HepG2 (cell line): ENCODE measurements at regions not wholly inside any gene's neighbourhood (a gene's known extent, or its start where the extent isn't known, plus 50 kb on each side); places are given as distances from the start of the nearest gene placed in this dataset.

ENCODE experiments used
- ATAC-seq: fragments of 200-7000 bp; cut with Tn5 transposase; 3 replicates; pipeline ENCODE4 v1.9.1; 2020; ENCODE audit warnings: mild to moderate bottlenecking, moderate library complexity
- BruUV-seq: library from RNA; stranded (reverse); fragments of 400-500 nt; replicated peaks from 2 replicates; lab custom pipeline; 2021; lab: Mats Ljungman, UMichigan
- CTCF ChIA-PET: fragments of 300-600 bp; formaldehyde crosslinking; extraction: SDS; loops from one replicate; lab custom pipeline; 2021; ENCODE audit warnings: low total read pairs, inconsistent platforms, low intra/inter-chr PET ratio; lab: Yijun Ruan, JAX
- POLR2A ChIA-PET: fragments of 350-600 bp; sonication (Branson Sonifier 250); formaldehyde crosslinking; loops from one replicate; lab custom pipeline; 2020; ENCODE audit warnings: antibody characterized with exemption, inconsistent platforms; lab: Yijun Ruan, JAX
- DNase-seq: peaks from one replicate; pipeline ENCODE4 v3.0.0-alpha.2; 2015; ENCODE audit warnings: low spot score
- FAIRE-seq: peaks from 3 replicates; lab custom pipeline; 2011; peaks lifted over from hg19 to GRCh38; lab: Jason Lieb, UNC
- H2AFZ ChIP-seq: one replicate; pipeline ENCODE4 v1.6.1; 2011; ENCODE audit warnings: low read length, inconsistent platforms
- H3K27ac ChIP-seq: fragments of 300-600 bp; 3 replicates; pipeline ENCODE4 v1.8.0; 2011; ENCODE audit warnings: mixed run types, mild to moderate bottlenecking, mixed read lengths, low read length, inconsistent platforms; ENCODE audit not compliant: insufficient read depth; ENCODE audit errors: extremely low read length
- H3K27me3 ChIP-seq, 2 experiments: fragments of 200-600 bp in 1 of 2; 2 replicates in 1 of 2; 3 replicates in 1 of 2; pipeline versions ENCODE4 v1.6.0 to v1.8.0; 2011; ENCODE audit warnings: low read length in 2 of 2, mild to moderate bottlenecking in 2 of 2, moderate library complexity in 2 of 2, inconsistent platforms in 1 of 2; ENCODE audit not compliant: insufficient read depth in 2 of 2, control insufficient read depth in 1 of 2
- H3K36me3 ChIP-seq, 2 experiments: fragments of 200-600 bp in 1 of 2; replicated peaks in 1 of 2; 2 replicates in 1 of 2; 3 replicates in 1 of 2; pipeline versions ENCODE4 v1.5.1 to v1.8.0; 2011; ENCODE audit warnings: low read length in 2 of 2, inconsistent platforms in 1 of 2; ENCODE audit not compliant: insufficient read depth in 2 of 2, control insufficient read depth in 1 of 2
- H3K4me1 ChIP-seq: 2 replicates; pipeline ENCODE4 v1.5.1; 2012; ENCODE audit warnings: low read length, inconsistent platforms; ENCODE audit not compliant: insufficient read depth
- H3K4me2 ChIP-seq: 2 replicates; pipeline ENCODE4 v1.6.0; 2011; ENCODE audit warnings: low read depth, low read length, inconsistent platforms
- H3K4me3 ChIP-seq, 3 experiments: fragments of 200-600 bp in 1 of 3; sonication (generic), shearing (Covaris generic) in 1 of 3; replicated peaks in 1 of 3; 2 replicates each; pipeline ENCODE4 v1.5.1; 2011 to 2016; ENCODE audit warnings: low read length in 3 of 3, inconsistent platforms in 2 of 3, low read depth in 2 of 3, mild to moderate bottlenecking in 2 of 3, control low read depth in 1 of 3, mixed read lengths in 1 of 3; ENCODE audit not compliant: insufficient read depth in 1 of 3
- H3K79me2 ChIP-seq: one replicate; pipeline ENCODE4 v1.6.1; 2011; ENCODE audit warnings: low read length, inconsistent platforms; ENCODE audit not compliant: insufficient read depth
- H3K9ac ChIP-seq: 2 replicates; pipeline ENCODE4 v1.6.0; 2011; ENCODE audit warnings: mild to moderate bottlenecking, low read depth, low read length, inconsistent platforms; ENCODE audit not compliant: insufficient read depth
- H3K9me3 ChIP-seq: 2 replicates; pipeline ENCODE4 v1.5.1; 2012; ENCODE audit warnings: mild to moderate bottlenecking, low read length
- H4K20me1 ChIP-seq: 2 replicates; pipeline ENCODE4 v1.6.0; 2011; ENCODE audit warnings: inconsistent platforms, mild to moderate bottlenecking, low read length, moderate library complexity; ENCODE audit not compliant: insufficient read depth
- ATAD3A ChIP-seq: sonication (generic); formaldehyde crosslinking; IDR thresholded peaks from 2 replicates; pipeline ENCODE4 v1.4.0; 2020; ENCODE audit warnings: missing genetic modification reagents
- CBX5 ChIP-seq: sonication (generic); formaldehyde crosslinking; IDR thresholded peaks from 2 replicates; pipeline ENCODE4 v1.4.0; 2020; ENCODE audit warnings: missing genetic modification reagents, borderline replicate concordance
- PHF21A ChIP-seq: sonication (generic); formaldehyde crosslinking; IDR thresholded peaks from 2 replicates; pipeline ENCODE4 v1.5.0; 2020; ENCODE audit warnings: mild to moderate bottlenecking, missing genetic modification reagents
- PITX1 ChIP-seq: sonication (generic); formaldehyde crosslinking; IDR thresholded peaks from 2 replicates; pipeline ENCODE4 v1.5.1; 2020; ENCODE audit warnings: mild to moderate bottlenecking, missing genetic modification reagents
- POLR2AphosphoS2 ChIP-seq: IDR thresholded peaks from 2 replicates; pipeline ENCODE4 v1.6.1; 2011; ENCODE audit warnings: low read depth, low read length, improper control_type of control experiment
- RBAK ChIP-seq: sonication (generic); formaldehyde crosslinking; IDR thresholded peaks from 2 replicates; pipeline ENCODE4 v1.5.1; 2020; ENCODE audit warnings: mild to moderate bottlenecking, missing genetic modification reagents
- SOX5 ChIP-seq: IDR thresholded peaks from 2 replicates; pipeline ENCODE4 v1.6.1; 2016; ENCODE audit warnings: borderline replicate concordance
- SRSF4 ChIP-seq: fragments of 200-400 bp; formaldehyde crosslinking; IDR thresholded peaks from one replicate; pipeline ENCODE4 v1.6.1; 2018; ENCODE audit warnings: mild to moderate bottlenecking, low read depth, low read length, moderate library complexity; ENCODE audit not compliant: poor library complexity, severe bottlenecking
- ZBTB7A ChIP-seq: sonication (generic); formaldehyde crosslinking; IDR thresholded peaks from 2 replicates; pipeline ENCODE4 v1.8.0; 2022; ENCODE audit warnings: mild to moderate bottlenecking, missing genetic modification reagents
- ZNF20 ChIP-seq: sonication (generic); formaldehyde crosslinking; IDR thresholded peaks from 2 replicates; pipeline ENCODE4 v1.4.0; 2020; ENCODE audit warnings: mild to moderate bottlenecking, moderate library complexity, missing genetic modification reagents
- ZNF260 ChIP-seq: sonication (generic); formaldehyde crosslinking; IDR thresholded peaks from 2 replicates; pipeline ENCODE4 v1.4.0; 2020; ENCODE audit warnings: missing genetic modification reagents, low read depth, mild to moderate bottlenecking, borderline replicate concordance
- ZNF441 ChIP-seq: sonication (generic); formaldehyde crosslinking; IDR thresholded peaks from 2 replicates; pipeline ENCODE4 v1.7.0; 2021; ENCODE audit warnings: missing genetic modification reagents, borderline replicate concordance
- ZNF570 ChIP-seq: sonication (generic); formaldehyde crosslinking; IDR thresholded peaks from 2 replicates; pipeline ENCODE4 v1.4.0; 2020; ENCODE audit warnings: mild to moderate bottlenecking, missing genetic modification reagents, borderline replicate concordance
- ZNF652 ChIP-seq: IDR thresholded peaks from 2 replicates; pipeline ENCODE4 v1.6.1; 2016; ENCODE audit warnings: low read depth, borderline replicate concordance
- ZNF790 ChIP-seq: sonication (generic); formaldehyde crosslinking; IDR thresholded peaks from 2 replicates; pipeline ENCODE4 v1.8.0; 2022; ENCODE audit warnings: missing genetic modification reagents, mild to moderate bottlenecking, borderline replicate concordance
- WGBS: methylation state at CpG from one replicate; pipeline ENCODE4 v1.1.6; 2017; ENCODE audit warnings: low lambda C conversion rate; 5-methylcytosine and 5-hydroxymethylcytosine counted together
- in situ Hi-C: cut with HindIII; loops from 2 replicates; pipeline ENCODE4 v1.10.0; 2017; ENCODE audit warnings: low pct_unique_long_range_greater_than_20kb; ENCODE audit not compliant: extremely low pct_ligation_motif_present
- intact Hi-C: fragments of 100-400 bp; cut with micrococcal nuclease; formaldehyde crosslinking; loops from one replicate; pipeline ENCODE4 v1.10.0; 2022; ENCODE audit not compliant: unreplicated experiment
- TF ChIP-seq, protein P1 (sequence below): sonication (generic); formaldehyde crosslinking; IDR thresholded peaks from 2 replicates; pipeline ENCODE4 v1.8.0; 2022; ENCODE audit warnings: mild to moderate bottlenecking, missing genetic modification reagents, borderline replicate concordance

DNA sequence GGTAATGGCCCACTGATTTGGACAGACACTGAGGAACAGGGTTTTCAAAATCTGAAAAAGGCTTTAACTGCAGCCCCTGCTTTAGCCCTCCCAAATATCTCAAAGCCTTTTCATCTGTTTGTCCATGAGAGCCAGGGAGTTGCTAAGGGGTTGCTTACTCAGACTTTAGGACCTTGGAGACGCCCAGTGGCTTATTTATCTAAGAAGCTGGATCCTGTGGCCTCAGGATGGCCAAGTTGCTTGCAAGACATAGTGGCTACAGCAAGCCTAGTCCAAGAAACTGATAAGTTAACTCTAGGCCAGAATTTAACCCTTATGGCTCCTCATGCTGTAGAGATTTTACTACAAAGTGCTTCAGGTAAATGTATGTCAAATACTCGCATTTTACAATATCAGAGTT, 924.8 kb upstream of the AMELY start:
- DNase-seq: no peak
- no peak overlapping the region for H3K9ac ChIP-seq
- H3K4me2 ChIP-seq: no peak overlapping the region
- no peaks in the 10 kb centered on the region for H3K9me3 ChIP-seq
- intact Hi-C loops: no loop called here
- no peak for TF ChIP-seq ZNF20 (CRISPR knock-in tag)
- TF ChIP-seq ZNF790 (CRISPR knock-in tag): no peak
- no peak for TF ChIP-seq ZNF260 (CRISPR knock-in tag)
- TF ChIP-seq PHF21A: no peak
- TF ChIP-seq PITX1 (CRISPR knock-in tag): no peak
- TF ChIP-seq ZNF441 (CRISPR knock-in tag): no peak
- no peak for TF ChIP-seq POLR2AphosphoS2
- TF ChIP-seq SRSF4: no peak
- TF ChIP-seq RBAK (CRISPR knock-in tag): no peak
- TF ChIP-seq, protein P1, sequence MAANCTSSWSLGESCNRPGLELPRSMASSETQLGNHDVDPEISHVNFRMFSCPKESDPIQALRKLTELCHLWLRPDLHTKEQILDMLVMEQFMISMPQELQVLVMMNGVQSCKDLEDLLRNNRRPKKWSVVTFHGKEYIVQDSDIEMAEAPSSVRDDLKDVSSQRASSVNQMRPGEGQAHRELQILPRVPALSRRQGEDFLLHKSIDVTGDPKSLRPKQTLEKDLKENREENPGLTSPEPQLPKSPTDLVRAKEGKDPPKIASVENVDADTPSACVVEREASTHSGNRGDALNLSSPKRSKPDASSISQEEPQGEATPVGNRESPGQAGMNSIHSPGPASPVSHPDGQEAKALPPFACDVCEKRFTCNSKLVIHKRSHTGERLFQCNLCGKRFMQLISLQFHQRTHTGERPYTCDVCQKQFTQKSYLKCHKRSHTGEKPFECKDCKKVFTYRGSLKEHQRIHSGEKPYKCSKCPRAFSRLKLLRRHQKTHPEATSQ (CRISPR knock-in tag): no peak
- TF ChIP-seq SOX5 (CRISPR knock-in tag): no peak
- TF ChIP-seq CBX5 (CRISPR knock-in tag): no peak
- TF ChIP-seq ZBTB7A (CRISPR knock-in tag): no peak
- no peak for TF ChIP-seq ATAD3A (CRISPR knock-in tag)
- TF ChIP-seq ZNF652 (CRISPR knock-in tag): no peak
- TF ChIP-seq ZNF570 (CRISPR knock-in tag): no peak
- no CpG with 5 or more reads among the region's 2 CpGs for WGBS
- no TSS peak for BruUV-seq
- no peaks in the 10 kb centered on the region for H3K4me1 ChIP-seq
- H3K36me3 ChIP-seq: no peaks in the 10 kb centered on the region
- no peaks in the 10 kb centered on the region for H3K27me3 ChIP-seq
- no peak for ATAC-seq
- H2AFZ ChIP-seq: no peak overlapping the region
- CTCF ChIA-PET: no interaction called here
- H3K27ac ChIP-seq: no peak overlapping the region
- no peak overlapping the region for H3K4me3 ChIP-seq
- no peaks in the 10 kb centered on the region for H3K79me2 ChIP-seq
- in situ Hi-C loops: loop anchor here (25.0 kb wide), 1 partner anchor 101 kb away; no protein-coding TSS in a partner anchor
- POLR2A ChIA-PET: no interaction called here
- no peak for FAIRE-seq
- no peaks in the 10 kb centered on the region for H4K20me1 ChIP-seq
